Activated CD8-positive, alpha-beta memory T cell treated with anti-CD3 and anti-CD28 coated beads for 4 hours (primary cell): ENCODE measurements at regions not wholly inside any gene's neighbourhood (a gene's known extent, or its start where the extent isn't known, plus 50 kb on each side); places are given as distances from the start of the nearest gene placed in this dataset.

Experiments used
- DNase-seq, 2 donors: peaks; one replicate each; pipeline ENCODE4 v3.0.0-alpha.2; 2020; ENCODE audit warnings: low read depth in 2 of 2

- DNase-seq, result no peak
Observed at GRCh38 chr5:158644301-158644700, 455.4 kb downstream of the EBF1 start.

GRCh38 chr5:158643840-158644239 lies 455.9 kb downstream of the EBF1 start:
- no peak for DNase-seq

- DNase-seq, result no peak
Observed at GRCh38 chr5:158642879-158643278, 456.8 kb downstream of the EBF1 start.

GRCh38 chr5:158641016-158641415 lies 458.7 kb downstream of the EBF1 start:
- no peak for DNase-seq

DNA sequence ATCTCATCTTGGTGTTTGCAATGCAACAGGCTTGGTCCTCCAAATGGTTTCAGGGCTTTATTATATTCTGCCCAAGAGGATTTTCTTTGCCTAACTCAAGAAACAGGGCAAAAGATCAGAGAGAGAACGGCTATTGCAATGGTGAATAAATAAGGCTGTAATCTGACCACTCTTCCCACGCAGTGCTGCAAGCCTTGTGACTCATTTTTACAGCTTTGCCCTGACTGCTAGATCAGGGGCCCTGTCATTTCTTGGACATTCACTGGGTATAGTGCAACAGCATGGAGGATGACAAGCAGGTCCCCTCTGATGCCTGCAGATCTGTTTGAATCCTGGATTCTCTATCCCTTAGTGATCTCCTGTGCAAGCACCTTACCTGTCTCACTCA lies 459.1 kb downstream of the EBF1 start:
- no peak for DNase-seq

DNA sequence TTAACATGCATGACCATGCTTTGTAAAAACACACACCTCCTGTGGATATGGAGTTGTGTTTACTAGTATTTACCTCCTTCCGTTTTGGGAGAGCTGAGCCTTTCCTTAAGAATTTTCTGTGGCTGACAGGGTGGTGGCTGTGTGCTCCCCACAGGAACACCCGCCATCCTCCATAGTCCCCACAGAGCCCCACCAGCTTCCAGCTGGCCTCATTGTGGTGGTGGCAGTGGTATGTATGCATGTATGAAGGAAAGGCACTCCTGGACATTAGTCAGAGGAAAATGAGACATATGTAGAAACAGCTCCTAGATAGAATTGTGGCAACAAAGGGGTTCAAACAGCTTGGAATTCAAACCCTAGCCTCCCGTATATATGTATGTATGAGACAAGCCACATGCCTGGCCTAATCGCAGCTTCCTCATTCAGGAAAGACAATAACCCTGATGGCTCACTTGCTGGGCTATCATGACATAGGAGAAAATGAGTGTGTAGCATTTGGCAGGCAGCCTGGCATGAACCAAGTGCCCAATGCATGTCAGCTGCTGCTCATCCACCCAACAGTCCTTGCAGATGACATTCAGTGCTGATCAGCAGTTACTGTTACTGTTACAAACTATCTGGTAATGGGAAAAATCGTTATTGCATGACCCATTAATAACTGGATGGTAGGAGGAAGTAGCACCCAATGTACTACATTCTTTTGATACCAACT lies 459.7 kb downstream of the EBF1 start:
- DNase-seq, result no peak

DNA sequence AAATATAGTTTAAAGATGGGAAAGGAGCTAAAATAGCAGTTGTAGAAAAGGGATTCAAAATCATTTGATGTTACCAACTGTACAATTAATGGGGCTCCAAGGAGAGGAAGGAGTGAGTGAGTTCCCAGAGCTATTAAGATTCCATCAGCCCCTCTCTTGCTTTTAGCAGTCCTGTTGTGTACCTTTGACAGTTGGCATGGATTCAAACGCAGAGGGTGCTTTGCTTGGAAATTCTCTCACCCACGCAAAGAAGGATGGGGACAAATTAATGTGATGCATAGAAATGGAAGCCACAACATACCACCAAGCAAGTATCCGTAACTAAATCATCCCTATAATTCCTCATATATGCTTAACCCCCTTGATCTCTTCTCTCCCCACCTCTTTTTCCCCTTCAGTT lies 461.3 kb downstream of the EBF1 start:
- no peak for DNase-seq

- DNase-seq, result no peak
Observed at GRCh38 chr5:158637039-158637438, 462.7 kb downstream of the EBF1 start.

DNA sequence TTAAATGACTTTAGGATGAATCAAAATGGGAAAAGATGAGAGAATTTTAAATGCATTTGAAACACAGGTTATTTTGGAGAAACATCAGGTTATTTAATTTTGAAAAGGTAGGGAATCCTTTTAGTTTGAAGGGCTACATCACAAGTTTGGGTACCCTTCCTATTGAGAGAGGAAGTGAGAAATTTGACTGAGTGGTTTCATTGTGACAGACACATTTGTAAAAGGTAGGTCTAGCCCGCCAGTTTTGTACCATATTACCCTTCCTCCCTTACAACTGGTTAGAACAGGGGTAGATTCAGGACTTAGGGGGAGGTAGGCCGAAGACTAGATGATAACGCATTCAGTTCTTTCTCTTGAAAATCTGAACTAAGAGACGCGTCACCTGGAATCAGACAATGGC lies 464.2 kb downstream of the EBF1 start:
- no peak for DNase-seq

DNA sequence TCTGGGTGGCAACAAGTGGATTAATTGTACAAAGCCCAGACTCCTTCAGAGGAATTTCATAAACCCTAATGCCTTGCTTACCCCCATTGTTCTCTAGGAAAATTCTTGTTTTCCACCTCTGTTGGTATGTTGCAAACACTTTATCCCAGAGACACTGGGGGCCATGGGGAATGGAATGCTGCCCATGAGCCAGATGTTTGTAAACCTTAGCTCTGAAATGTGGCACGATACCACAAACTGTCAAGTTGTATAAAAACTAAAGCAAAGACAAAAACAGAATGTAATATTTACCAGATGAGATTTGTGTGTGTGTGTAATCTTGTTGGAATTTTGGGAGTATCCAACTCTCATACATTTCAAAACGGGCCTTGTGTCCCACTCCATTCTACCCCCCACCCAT lies 465.0 kb downstream of the EBF1 start:
- DNase-seq, result no peak

GRCh38 chr5:158629591-158630312 lies 470.0 kb downstream of the EBF1 start:
- DNase-seq, result no peak

GRCh38 chr5:158626718-158627117 lies 473.0 kb downstream of the EBF1 start:
- DNase-seq, result no peak

GRCh38 chr5:158623971-158624370 lies 475.7 kb downstream of the EBF1 start:
- DNase-seq, result no peak

- no peak for DNase-seq
Observed at GRCh38 chr5:158621391-158621790, 478.3 kb downstream of the EBF1 start.

DNA sequence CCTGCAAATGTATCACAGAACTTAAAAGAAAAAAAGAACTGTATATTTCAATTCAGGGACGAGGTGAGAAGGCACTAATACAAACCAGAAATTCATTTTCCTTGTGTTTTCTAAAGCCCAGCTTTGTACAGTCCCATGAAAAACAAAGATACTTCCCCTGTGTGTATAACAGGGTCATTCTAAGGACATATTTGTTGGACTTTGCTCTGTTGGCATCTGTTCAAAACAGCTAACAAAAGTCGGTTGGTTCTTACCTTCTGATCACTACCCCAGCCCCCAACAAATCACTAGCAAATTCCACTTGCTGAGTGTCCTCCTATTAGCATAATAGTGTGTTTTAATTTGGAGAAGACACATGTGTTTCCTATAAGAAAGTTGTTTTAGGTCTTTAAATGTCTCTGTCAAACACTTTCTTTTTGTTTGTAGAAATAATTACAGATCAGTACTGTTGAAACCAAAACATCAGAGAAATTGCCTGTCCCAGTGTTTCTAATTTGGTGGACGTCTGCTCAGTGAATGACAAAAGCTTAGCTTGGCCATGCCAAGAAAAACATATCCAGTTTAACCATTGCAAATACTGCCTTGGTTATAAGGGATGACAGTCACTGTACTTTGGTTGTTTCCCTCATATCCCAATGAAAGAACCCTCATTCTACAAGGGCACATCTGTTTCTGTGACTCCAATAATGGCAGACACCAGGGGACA lies 480.5 kb downstream of the EBF1 start:
- no peak for DNase-seq

- no peak for DNase-seq
Observed at GRCh38 chr5:158618256-158618655, 481.5 kb downstream of the EBF1 start.

DNA sequence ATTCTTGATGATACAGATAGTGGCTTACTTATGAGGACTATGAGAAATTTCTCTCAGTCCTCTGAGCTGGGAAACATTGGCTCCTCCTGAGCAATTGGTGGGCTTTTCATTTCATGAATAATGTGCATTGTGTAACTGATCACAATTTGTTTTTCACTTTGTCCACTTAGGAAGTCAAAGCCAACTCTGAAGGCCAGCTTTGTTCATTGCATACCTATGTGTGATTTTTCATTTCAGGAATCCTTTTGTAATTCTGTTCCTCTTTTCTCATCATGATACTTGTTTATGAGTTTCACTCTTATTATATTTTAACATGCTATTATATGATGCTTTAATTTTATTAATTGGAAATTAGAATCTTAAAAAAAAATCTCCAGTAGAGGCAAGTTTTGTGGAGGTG lies 483.0 kb downstream of the EBF1 start:
- no peak for DNase-seq

- DNase-seq, result no peak
Observed at GRCh38 chr5:158614951-158615350, 484.8 kb downstream of the EBF1 start.

DNA sequence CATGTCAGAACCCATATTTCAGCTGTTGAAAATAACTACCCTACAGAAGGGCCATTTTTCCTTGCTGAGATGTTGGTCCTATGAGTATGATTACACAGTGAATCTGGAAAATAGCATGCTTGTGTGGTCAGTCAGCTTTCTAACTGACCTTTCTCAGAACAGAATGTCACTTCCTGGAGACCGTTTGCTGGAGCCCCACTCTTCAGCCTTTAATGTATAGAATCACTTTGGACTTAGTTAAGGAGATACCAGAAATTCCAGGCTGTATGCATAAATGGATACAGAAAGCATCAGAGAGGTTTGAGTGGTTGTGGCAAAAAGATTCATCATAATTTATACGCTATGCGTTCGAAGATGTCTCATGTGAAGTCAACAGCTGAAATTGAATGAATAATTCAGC lies 488.1 kb downstream of the EBF1 start:
- no peak for DNase-seq

GRCh38 chr5:158610051-158610415 lies 489.7 kb downstream of the EBF1 start:
- DNase-seq, result no peak

- no peak for DNase-seq
Observed at GRCh38 chr5:158609333-158610050, 490.2 kb downstream of the EBF1 start.

DNA sequence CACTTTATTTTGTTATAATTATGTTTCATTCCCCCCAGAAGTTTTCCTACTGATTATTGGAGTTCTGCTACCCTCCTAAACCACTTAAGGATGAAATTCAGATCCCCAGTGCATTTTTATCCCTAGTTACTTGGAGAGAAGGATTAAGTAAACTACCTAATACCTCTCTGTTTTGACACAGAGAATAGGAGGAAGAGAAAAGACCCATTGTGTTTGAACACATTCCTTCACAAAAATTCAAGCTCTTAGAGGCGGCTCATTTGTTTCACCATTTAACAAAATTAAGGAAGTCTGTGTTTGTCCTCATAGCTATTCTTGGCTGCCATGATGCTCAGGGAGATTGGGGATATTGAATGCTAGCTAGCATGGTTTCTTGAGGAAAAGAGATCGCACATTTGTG lies 492.6 kb downstream of the EBF1 start:
- no peak for DNase-seq
